Activated CD4-positive, CD25-positive, alpha-beta regulatory T cell treated with anti-CD3 and anti-CD28 coated beads, Interleukin-2, amount 50 U/mL, for 72 hours (primary cell): ENCODE measurements at regions not wholly inside any gene's neighbourhood (a gene's known extent, or its start where the extent isn't known, plus 50 kb on each side); places are given as distances from the start of the nearest gene placed in this dataset.

Experiments
- DNase-seq: peaks from one replicate; pipeline ENCODE4 v3.0.0; 2021

DNA sequence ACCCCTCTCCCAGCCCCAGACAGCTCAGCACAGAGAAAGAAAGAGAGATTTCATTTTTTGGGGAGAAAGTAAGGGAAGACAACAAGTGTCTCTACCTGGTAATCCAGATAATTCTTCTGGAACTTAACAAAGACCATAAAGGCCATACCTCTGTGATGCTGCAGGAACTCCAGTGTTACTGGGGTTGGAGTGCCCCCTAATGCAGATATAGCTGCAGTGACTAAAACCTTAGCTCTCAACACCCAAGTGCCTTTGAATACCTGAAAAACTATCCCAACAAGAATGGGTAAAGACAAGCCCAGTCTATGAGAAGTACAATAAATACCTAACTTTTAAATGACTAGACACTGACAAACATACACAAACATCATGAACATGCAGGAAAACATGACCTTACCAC is 365.3 kb upstream of the PTCHD4 start:
- DNase-seq = no peak

GRCh38 chr6:48475275-48475674 is 364.3 kb upstream of the PTCHD4 start:
- no peak for DNase-seq

GRCh38 chr6:48474830-48475229 is 363.8 kb upstream of the PTCHD4 start:
- DNase-seq = no peak

DNA sequence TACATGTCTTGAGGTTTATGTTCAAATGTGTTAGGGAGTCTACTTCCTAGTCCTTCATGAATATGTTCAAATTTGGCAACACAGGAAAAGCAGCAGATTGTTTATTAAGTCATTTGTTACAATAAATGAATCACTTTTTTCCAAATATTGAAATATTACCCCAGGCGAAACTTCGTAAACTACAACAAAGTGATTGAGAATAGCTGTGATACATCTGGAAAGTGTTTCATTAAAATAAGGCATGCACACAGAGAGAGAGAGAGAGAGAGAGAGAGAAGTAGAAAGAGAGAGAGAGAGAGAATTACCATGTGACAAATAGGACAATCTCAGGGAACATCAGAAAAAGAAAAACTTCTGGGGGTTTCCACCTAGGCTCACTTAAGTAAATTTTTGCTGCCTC is 363.1 kb upstream of the PTCHD4 start:
- no peak for DNase-seq

- DNase-seq = no peak
Measured at GRCh38 chr6:48472535-48472934, 361.5 kb upstream of the PTCHD4 start.

DNA sequence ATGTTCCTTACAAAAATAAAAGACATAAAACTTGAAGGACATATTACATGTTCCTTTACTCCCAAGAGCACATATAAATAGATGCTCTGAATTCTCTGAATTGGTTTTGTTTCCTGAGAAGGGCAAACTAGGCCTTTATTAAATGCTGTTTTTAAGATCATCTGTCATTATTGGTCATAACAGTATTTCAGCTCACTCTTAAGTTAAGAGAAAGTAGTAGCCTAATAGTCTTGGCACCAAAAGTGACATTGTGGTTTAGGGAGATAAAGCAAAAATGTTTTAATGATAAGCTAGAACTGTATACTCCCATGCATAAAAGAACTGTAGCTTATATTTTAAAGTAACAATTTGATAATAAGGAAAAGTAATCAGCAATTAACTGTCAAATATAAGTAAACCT is 361.1 kb upstream of the PTCHD4 start:
- DNase-seq = no peak

DNA sequence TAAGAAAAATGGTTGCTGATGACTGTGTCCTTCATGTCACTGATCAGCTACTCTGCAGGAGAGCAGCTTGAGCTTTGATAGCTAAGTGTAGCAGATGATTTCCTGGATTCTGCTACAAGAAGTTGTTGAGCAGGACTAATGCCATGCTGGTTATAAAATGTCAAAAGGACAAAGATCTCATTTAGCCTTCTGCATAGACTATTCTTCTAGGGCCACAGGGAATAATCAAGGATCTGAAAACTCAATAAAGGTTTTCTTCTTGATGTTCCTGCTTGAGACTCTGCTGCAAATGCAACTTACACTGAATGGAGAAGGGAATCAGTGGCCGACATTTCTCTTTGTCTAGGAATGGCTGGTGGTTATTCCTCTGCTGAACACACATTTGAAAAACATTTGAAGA is 360.3 kb upstream of the PTCHD4 start:
- DNase-seq = no peak

- DNase-seq = no peak
Measured at GRCh38 chr6:48449002-48449401, 338.0 kb upstream of the PTCHD4 start.

- DNase-seq = no peak
Measured at GRCh38 chr6:48447251-48447650, 336.3 kb upstream of the PTCHD4 start.

DNA sequence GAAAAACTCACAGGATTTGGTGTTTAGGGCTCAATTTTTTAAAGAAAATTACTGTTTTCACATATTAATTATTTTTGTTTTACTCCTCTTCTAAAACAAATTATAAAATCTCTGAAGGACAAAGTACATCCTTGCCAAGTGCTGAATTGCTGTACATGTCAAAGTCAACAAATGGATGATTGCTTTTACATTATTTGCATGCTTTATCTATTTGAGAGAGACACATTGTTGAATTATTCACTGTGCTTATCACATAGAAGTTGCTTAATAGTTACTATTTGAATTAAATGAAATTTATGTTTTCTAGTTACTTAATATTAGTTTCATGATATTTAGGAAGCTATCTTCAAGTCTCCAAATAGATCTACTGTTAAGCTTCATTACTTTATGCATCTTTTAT is 318.6 kb upstream of the PTCHD4 start:
- DNase-seq = no peak

GRCh38 chr6:48429021-48429420 is 318.0 kb upstream of the PTCHD4 start:
- DNase-seq = no peak

DNA sequence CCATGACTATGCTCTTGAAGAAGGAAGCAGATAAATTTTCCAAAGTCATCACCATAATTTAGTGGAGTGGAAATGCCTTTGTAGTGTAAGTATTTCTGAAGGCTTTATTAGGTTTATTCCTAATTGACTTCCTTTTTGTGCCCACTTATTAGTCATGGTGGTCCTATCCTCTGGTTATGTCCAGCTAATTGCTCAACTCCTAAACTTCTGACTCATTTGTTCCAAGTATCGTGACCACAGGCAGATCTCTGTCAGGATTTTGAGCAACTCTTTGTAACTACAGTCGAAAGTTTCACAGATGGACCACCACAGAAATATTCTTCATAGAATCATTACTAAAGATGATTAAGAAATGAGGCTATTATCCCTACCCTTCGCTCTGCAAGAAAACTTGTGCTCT is 315.6 kb upstream of the PTCHD4 start:
- DNase-seq = no peak

GRCh38 chr6:48423640-48424365 is 312.8 kb upstream of the PTCHD4 start:
- no peak for DNase-seq

- DNase-seq = no peak
Measured at GRCh38 chr6:48419992-48420391, 309.0 kb upstream of the PTCHD4 start.

GRCh38 chr6:48417927-48418326 is 306.9 kb upstream of the PTCHD4 start:
- no peak for DNase-seq

GRCh38 chr6:48412656-48413055 is 301.7 kb upstream of the PTCHD4 start:
- no peak for DNase-seq

GRCh38 chr6:48404927-48405326 is 293.9 kb upstream of the PTCHD4 start:
- no peak for DNase-seq

DNA sequence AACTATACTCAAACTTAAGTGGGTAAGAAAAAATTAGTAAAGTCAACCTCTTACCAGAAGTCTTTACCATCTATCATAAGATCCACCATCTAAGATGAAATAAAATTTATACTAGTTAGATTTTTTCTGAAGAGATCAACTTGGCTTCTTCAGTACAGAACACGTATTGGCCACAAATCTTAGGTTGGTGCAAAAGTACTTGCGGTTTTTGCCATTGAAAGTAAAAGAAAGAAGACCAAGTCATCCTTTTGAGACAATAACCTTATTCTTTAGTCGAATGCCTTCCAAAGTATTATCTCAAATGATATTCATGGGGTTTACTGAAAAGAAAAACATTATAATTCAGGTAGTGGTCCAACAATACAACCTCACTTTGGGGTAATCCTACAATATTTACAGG is 292.6 kb upstream of the PTCHD4 start:
- no peak for DNase-seq

DNA sequence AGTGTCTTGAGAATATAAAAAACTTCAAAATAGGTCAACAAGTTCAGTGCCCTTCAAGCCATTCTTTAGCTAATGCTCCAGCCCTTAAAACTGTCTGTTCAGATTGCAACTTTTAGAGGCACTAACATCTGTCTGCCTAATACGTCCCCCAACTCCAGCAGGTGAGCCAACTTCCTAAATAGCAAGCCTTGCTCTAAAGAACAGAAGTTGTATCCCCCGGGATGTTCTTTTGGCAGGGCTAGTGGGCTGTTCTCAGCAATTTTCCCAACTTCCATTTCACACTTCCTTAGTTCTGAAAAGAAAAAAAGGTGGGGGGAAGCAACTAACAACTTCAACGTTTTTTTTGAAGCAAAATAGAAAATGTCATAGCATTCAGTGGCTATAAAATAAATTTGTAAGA is 290.0 kb upstream of the PTCHD4 start:
- no peak for DNase-seq

- no peak for DNase-seq
Measured at GRCh38 chr6:48397887-48398286, 286.9 kb upstream of the PTCHD4 start.

GRCh38 chr6:48389146-48390043 is 278.4 kb upstream of the PTCHD4 start:
- DNase-seq = no peak

- no peak for DNase-seq
Measured at GRCh38 chr6:48388044-48388443, 277.0 kb upstream of the PTCHD4 start.

DNA sequence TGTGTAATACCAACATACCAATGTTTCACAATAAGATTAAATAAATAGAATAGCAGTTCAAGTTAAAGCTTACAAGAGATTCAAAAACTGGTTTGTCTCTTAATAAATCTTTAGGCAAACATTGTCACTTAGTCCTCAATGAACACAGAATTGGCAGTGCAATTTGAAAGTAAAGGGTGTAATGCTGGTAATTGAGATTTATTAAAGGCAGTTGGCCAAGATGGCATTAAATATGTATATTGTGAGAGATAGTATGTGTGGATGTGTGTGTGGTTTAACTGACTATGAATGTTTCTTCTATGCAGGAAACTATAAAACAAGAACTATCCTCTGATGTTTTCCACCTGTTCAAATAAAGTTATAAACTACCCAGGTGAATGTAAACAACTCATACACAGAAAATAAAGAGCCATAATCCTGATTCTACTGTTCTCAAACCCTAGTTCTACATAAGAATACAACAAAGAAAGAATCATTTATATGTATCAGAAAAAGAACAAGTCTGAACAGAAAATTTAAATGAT is 267.9 kb upstream of the PTCHD4 start:
- DNase-seq = no peak

- no peak for DNase-seq
Measured at GRCh38 chr6:48377115-48377514, 266.1 kb upstream of the PTCHD4 start.
